ENCODE measurements at regions not wholly inside any gene's neighbourhood (a gene's known extent, or its start where the extent isn't known, plus 50 kb on each side); places are given as distances from the start of the nearest gene placed in this dataset.

GRCh38 chr2:136705336-136705735, 60.0 kb upstream of the THSD7B start:
- TF ChIP-seq, protein P1, sequence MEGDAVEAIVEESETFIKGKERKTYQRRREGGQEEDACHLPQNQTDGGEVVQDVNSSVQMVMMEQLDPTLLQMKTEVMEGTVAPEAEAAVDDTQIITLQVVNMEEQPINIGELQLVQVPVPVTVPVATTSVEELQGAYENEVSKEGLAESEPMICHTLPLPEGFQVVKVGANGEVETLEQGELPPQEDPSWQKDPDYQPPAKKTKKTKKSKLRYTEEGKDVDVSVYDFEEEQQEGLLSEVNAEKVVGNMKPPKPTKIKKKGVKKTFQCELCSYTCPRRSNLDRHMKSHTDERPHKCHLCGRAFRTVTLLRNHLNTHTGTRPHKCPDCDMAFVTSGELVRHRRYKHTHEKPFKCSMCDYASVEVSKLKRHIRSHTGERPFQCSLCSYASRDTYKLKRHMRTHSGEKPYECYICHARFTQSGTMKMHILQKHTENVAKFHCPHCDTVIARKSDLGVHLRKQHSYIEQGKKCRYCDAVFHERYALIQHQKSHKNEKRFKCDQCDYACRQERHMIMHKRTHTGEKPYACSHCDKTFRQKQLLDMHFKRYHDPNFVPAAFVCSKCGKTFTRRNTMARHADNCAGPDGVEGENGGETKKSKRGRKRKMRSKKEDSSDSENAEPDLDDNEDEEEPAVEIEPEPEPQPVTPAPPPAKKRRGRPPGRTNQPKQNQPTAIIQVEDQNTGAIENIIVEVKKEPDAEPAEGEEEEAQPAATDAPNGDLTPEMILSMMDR (IDR thresholded peaks at IDR 0.05): no peak
- TF ChIP-seq SREBF2 (IDR thresholded peaks at IDR 0.05): no peak
- TF ChIP-seq, protein P2, sequence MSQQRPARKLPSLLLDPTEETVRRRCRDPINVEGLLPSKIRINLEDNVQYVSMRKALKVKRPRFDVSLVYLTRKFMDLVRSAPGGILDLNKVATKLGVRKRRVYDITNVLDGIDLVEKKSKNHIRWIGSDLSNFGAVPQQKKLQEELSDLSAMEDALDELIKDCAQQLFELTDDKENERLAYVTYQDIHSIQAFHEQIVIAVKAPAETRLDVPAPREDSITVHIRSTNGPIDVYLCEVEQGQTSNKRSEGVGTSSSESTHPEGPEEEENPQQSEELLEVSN (IDR thresholded peaks at IDR 0.05; ENCODE audit: borderline replicate concordance, low read depth): no peak
- no peak for TF ChIP-seq RAD21 (conservative IDR thresholded peaks at IDR 0.05 in 1 of 2, IDR thresholded peaks at IDR 0.05 in 1 of 2)

Data from A549 (cell line).